ENCODE measurements at regions not wholly inside any gene's neighbourhood (a gene's known extent, or its start where the extent isn't known, plus 50 kb on each side); places are given as distances from the start of the nearest gene placed in this dataset.

GRCh38 chrX:146243041-146243440 is 425.4 kb downstream of the SLITRK2 start:
- TF ChIP-seq, protein P1, sequence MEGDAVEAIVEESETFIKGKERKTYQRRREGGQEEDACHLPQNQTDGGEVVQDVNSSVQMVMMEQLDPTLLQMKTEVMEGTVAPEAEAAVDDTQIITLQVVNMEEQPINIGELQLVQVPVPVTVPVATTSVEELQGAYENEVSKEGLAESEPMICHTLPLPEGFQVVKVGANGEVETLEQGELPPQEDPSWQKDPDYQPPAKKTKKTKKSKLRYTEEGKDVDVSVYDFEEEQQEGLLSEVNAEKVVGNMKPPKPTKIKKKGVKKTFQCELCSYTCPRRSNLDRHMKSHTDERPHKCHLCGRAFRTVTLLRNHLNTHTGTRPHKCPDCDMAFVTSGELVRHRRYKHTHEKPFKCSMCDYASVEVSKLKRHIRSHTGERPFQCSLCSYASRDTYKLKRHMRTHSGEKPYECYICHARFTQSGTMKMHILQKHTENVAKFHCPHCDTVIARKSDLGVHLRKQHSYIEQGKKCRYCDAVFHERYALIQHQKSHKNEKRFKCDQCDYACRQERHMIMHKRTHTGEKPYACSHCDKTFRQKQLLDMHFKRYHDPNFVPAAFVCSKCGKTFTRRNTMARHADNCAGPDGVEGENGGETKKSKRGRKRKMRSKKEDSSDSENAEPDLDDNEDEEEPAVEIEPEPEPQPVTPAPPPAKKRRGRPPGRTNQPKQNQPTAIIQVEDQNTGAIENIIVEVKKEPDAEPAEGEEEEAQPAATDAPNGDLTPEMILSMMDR (conservative IDR thresholded peaks at IDR 0.05), result no peak
- TF ChIP-seq EZH2 (IDR thresholded peaks at IDR 0.05; ENCODE audit: low read depth), result no peak

Data from PC-9 (cell line).